ENCODE measurements at regions not wholly inside any gene's neighbourhood (a gene's known extent, or its start where the extent isn't known, plus 50 kb on each side); places are given as distances from the start of the nearest gene placed in this dataset.

DNA sequence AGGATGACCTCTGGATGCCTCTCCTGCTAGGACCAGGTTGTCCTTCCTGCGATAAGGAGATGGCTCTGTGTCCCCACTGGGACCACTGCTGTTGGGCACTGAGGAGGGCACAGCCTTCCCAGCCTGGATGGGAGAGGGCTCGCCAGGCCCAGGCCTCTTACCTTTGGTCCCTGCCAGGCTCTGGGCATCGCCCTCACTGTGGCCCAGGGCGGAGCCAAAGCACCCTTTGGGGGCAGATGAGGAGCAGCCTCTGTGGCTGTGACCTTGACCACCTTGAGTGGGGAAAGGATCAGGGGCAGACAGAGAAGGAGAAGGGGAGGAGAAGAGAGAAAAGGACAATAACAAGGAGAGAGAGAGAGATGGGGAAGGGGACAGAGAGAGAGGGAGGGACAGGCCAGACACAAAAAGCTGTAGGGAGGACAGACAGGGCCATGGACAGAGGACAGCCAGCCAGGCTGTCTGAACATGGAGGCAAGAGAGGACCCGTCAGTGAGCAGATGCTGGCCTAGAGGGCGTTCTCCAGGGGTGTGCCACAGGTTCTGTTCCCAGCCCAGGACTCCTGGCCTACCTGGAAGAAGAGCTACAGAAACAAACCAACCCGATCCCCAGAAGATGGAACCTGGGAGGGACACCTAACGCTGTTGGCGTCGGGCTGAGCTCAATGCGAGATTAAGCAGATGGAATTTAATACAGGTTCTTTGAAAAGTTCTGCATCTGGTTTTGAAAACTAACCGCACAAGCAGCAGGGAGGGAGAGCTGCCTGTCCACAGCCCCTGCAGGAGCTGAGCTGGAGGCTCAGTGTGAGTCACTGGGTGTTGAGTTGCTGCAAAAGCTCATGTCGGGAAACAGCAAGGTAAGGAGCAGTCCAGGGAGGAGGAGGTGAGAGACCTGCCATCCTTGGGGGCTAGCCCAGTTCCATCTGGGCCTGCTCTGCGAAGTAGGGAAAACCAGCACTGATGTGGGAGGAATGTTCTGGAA lies 262.1 kb downstream of the PTPRU start:
- no peaks in the 10 kb centered on the region; the same call in 1 of the 2 replicates for H3K27me3 ChIP-seq (ENCODE audit: control insufficient read depth, insufficient read depth, low read length)
- no peak overlapping the region for H3K4me3 ChIP-seq (ENCODE audit: low read depth, low read length)
- TF ChIP-seq, protein P1, sequence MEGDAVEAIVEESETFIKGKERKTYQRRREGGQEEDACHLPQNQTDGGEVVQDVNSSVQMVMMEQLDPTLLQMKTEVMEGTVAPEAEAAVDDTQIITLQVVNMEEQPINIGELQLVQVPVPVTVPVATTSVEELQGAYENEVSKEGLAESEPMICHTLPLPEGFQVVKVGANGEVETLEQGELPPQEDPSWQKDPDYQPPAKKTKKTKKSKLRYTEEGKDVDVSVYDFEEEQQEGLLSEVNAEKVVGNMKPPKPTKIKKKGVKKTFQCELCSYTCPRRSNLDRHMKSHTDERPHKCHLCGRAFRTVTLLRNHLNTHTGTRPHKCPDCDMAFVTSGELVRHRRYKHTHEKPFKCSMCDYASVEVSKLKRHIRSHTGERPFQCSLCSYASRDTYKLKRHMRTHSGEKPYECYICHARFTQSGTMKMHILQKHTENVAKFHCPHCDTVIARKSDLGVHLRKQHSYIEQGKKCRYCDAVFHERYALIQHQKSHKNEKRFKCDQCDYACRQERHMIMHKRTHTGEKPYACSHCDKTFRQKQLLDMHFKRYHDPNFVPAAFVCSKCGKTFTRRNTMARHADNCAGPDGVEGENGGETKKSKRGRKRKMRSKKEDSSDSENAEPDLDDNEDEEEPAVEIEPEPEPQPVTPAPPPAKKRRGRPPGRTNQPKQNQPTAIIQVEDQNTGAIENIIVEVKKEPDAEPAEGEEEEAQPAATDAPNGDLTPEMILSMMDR (IDR thresholded peaks at IDR 0.05; ENCODE audit: insufficient read depth, low read depth, low read length), result no peak
- POLR2A ChIA-PET, result no interaction called here
- no peaks in the 10 kb centered on the region for H3K36me3 ChIP-seq (ENCODE audit: control insufficient read depth, insufficient read depth, low read length)
- CTCF ChIA-PET, result interaction anchor here (0.7 to 0.9 kb wide), 2 partner anchors 856 to 882 kb away, joined by 3 read pairs; no protein-coding TSS in a partner anchor
- DNase-seq (ENCODE audit: low read depth), result no peak

DNA sequence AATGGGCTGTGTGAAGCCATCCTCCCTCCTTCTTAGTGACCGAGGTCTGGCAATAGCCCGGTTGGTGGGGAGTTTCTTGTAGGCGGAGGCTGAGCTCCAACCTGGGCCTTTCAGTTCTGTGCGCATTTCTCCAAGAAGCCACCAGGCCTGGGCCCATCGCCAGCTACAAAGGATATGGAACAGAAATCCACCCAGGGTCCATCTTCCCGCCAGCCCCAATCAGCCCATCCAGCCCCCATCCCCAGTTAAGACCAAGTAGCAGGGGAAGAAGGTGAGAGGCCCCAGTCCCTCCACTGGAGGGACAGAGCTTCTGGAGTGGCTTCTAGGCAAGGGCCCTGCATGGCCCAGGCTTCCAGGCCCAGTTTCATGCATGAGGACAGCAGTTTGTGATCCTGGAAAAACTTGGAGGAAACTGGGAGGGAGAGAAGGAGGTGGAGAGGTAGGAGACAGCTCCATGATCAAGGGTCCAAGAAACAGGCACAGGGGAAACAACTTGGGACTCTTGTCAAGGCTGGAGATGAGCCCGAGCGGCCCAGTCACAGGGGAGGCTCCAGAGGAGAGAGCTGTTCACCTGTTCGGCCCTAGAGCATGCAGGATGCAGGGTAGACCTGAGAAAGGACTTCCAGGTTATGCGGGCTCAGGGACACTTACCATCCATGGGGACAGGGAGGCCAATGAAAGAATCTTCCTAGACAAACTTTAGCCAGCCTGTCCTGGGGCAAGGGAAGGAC lies 261.2 kb downstream of the PTPRU start:
- H3K36me3 ChIP-seq (ENCODE audit: control insufficient read depth, insufficient read depth, low read length), result no peaks in the 10 kb centered on the region
- ChIA-PET POLR2A (no interaction called here), CTCF (no interaction called here)
- no peak overlapping the region for H3K4me3 ChIP-seq (ENCODE audit: low read depth, low read length)
- no peaks in the 10 kb centered on the region; the same call in 1 of the 2 replicates for H3K27me3 ChIP-seq (ENCODE audit: control insufficient read depth, insufficient read depth, low read length)
- no peak for DNase-seq (ENCODE audit: low read depth)
- TF ChIP-seq, protein P1 (IDR thresholded peaks at IDR 0.05; ENCODE audit: insufficient read depth, low read depth, low read length), result no peak

DNA sequence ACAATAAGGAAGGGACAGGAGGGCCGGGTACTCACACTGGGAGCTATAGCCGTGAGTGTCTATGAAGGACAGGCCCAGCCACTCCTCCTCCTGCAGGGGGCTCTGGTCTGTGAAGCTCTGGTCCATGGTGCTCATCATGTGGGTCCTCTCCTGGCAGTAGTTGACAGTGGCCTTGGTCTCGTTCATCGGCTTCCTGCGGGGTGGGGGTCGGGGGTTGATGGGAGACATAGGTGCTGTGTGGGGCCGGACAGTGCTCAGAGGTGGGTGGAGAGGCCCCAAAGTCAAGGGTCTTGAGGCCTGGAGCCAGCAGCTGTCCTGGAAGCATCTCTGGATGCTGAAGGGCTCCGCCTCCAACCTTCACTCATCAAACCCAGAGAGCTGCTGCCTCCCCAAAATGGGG lies 260.4 kb downstream of the PTPRU start:
- DNase-seq (ENCODE audit: low read depth), result no peak
- ChIA-PET POLR2A (no interaction called here), CTCF (no interaction called here)
- H3K36me3 ChIP-seq (ENCODE audit: control insufficient read depth, insufficient read depth, low read length), result no peaks in the 10 kb centered on the region
- H3K27me3 ChIP-seq (ENCODE audit: control insufficient read depth, insufficient read depth, low read length), result no peaks in the 10 kb centered on the region; the same call in 1 of the 2 replicates
- TF ChIP-seq, protein P1 (IDR thresholded peaks at IDR 0.05; ENCODE audit: insufficient read depth, low read depth, low read length), result no peak
- H3K4me3 ChIP-seq (ENCODE audit: low read depth, low read length), result no peak overlapping the region

DNA sequence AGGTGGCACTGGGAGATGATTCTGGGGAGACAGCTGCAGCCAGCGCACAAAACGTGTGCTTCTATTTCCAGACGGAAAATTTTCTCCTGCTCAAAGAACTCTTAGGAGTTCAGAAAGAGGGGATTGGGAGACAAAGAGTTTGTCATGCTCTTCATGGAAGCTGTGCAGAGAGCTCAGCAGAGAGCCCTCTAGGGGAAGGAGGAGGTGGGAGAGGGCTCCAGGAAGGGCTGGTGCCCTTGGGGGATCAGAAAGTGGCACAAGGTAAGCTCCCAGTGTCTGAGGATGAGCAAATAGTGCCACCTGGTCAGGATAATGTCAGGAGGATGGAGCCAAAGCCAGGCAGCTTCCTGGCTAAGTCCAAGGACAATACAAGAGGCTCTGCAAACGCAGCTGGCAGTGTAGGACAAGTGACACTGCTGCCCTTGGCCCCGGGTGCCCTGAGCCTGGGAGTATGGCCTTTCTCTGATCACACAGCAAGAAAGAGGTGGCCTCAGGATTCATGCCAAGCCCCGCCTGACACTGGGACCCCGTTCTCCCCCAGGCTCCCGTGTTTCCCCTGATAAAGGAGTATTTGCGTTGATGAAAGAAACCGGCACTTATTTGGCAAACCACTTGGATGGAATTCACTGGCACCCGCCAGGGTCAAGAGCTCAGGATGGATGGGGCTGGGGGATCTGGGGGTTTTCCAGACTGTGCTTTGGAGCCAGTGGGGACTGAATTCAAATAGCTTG lies 254.0 kb downstream of the PTPRU start:
- H3K27me3 ChIP-seq (ENCODE audit: control insufficient read depth, insufficient read depth, low read length), result no peaks in the 10 kb centered on the region
- no peak for DNase-seq (ENCODE audit: low read depth)
- TF ChIP-seq, protein P1 (IDR thresholded peaks at IDR 0.05; ENCODE audit: insufficient read depth, low read depth, low read length), result no peak
- no peak overlapping the region for H3K4me3 ChIP-seq (ENCODE audit: low read depth, low read length)
- no peaks in the 10 kb centered on the region for H3K36me3 ChIP-seq (ENCODE audit: control insufficient read depth, insufficient read depth, low read length)
- CTCF ChIA-PET, result interaction anchor here (1.1 kb wide), 1 partner anchor 10 kb away, joined by 3 read pairs; no protein-coding TSS in a partner anchor
- POLR2A ChIA-PET, result no interaction called here

Data from BJ (cell line).